Endothelial cell of umbilical vein (primary cell): ENCODE measurements at regions not wholly inside any gene's neighbourhood (a gene's known extent, or its start where the extent isn't known, plus 50 kb on each side); places are given as distances from the start of the nearest gene placed in this dataset.

Source experiments
- BruUV-seq: library from RNA; stranded (reverse); fragments of 400-500 nt; replicated peaks from 2 replicates; lab custom pipeline; 2021; lab: Mats Ljungman, UMichigan
- CTCF ChIA-PET: fragments of 300-600, 350-600 bp; sonication (Branson Sonifier 250); formaldehyde crosslinking; loops from one replicate; lab custom pipeline; 2021; ENCODE audit warnings: antibody characterized with exemption, inconsistent platforms; lab: Charles Lee
- POLR2A ChIA-PET: fragments of 300-600, 350-600 bp; sonication (Branson Sonifier 250); formaldehyde crosslinking; loops from one replicate; lab custom pipeline; 2021; ENCODE audit warnings: antibody characterized with exemption, inconsistent platforms; lab: Charles Lee
- DNase-seq: peaks from one replicate; pipeline ENCODE4 v3.0.0-alpha.2; 2011; ENCODE audit warnings: low read depth, low spot score
- FAIRE-seq: peaks from 2 replicates; lab custom pipeline; 2011; peaks lifted over from hg19 to GRCh38; lab: Jason Lieb, UNC
- H2AFZ ChIP-seq: 2 replicates; pipeline ENCODE4 v1.6.0; 2012; ENCODE audit warnings: low read depth, low read length, control low read depth, inconsistent platforms
- H3K27ac ChIP-seq: 2 replicates; pipeline ENCODE4 v1.5.1; 2011; ENCODE audit warnings: low read depth, mild to moderate bottlenecking, control low read depth, low read length, moderate library complexity; ENCODE audit not compliant: insufficient read depth
- H3K27me3 ChIP-seq, 2 experiments: 2 replicates each; pipeline versions ENCODE4 v1.6.0 to v1.6.1; 2011; ENCODE audit warnings: low read length in 2 of 2, mixed read lengths in 1 of 2; ENCODE audit not compliant: control insufficient read depth in 2 of 2, insufficient read depth in 2 of 2
- H3K36me3 ChIP-seq, 2 experiments: 2 replicates in 1 of 2; 3 replicates in 1 of 2; pipeline ENCODE4 v1.5.1; 2011; ENCODE audit warnings: low read length in 2 of 2, mild to moderate bottlenecking in 1 of 2, moderate library complexity in 1 of 2; ENCODE audit not compliant: control insufficient read depth in 2 of 2, insufficient read depth in 2 of 2; ENCODE audit errors: extremely low read depth in 1 of 2
- H3K4me1 ChIP-seq: 3 replicates; pipeline ENCODE4 v1.5.1; 2011; ENCODE audit warnings: mild to moderate bottlenecking, low read length; ENCODE audit not compliant: control insufficient read depth, insufficient read depth; ENCODE audit errors: extremely low read depth
- H3K4me2 ChIP-seq: 2 replicates; pipeline ENCODE4 v1.6.1; 2011; ENCODE audit warnings: low read length, control low read depth, mixed read lengths; ENCODE audit not compliant: insufficient read depth
- H3K4me3 ChIP-seq, 3 experiments: fragments of 200-600 bp in 1 of 3; sonication (generic), shearing (Covaris generic) in 1 of 3; replicated peaks in 1 of 3; 2 replicates each; pipeline ENCODE4 v1.5.1; 2011 to 2016; ENCODE audit warnings: control low read depth in 3 of 3, low read length in 3 of 3, mild to moderate bottlenecking in 2 of 3, inconsistent platforms in 1 of 3, low read depth in 1 of 3, moderate library complexity in 1 of 3; ENCODE audit not compliant: insufficient read depth in 1 of 3
- H3K79me2 ChIP-seq: 2 replicates; pipeline ENCODE4 v1.6.0; 2012; ENCODE audit warnings: low read length, inconsistent platforms; ENCODE audit not compliant: control insufficient read depth, insufficient read depth
- H3K9ac ChIP-seq: replicated peaks from 2 replicates; pipeline ENCODE3; 2011; ENCODE audit warnings: low read length, control low read depth; ENCODE audit not compliant: insufficient read depth; ENCODE audit errors: extremely low read depth
- H3K9me1 ChIP-seq: replicated peaks from 3 replicates; pipeline ENCODE4 v1.6.0; 2011; ENCODE audit warnings: mild to moderate bottlenecking, low read length; ENCODE audit not compliant: control insufficient read depth, insufficient read depth; ENCODE audit errors: extremely low read depth
- H3K9me3 ChIP-seq: replicated peaks from 2 replicates; pipeline ENCODE4 v1.5.1; 2012; ENCODE audit warnings: low read length, inconsistent platforms; ENCODE audit not compliant: control insufficient read depth, insufficient read depth
- H4K20me1 ChIP-seq: replicated peaks from 2 replicates; pipeline ENCODE3; 2011; ENCODE audit warnings: mild to moderate bottlenecking, low read length; ENCODE audit not compliant: control insufficient read depth, insufficient read depth; ENCODE audit errors: extremely low read depth
- CTCF ChIP-seq, 2 donors: IDR thresholded peaks; 1 replicate in 1 of 2; 2 replicates in 1 of 2; pipeline ENCODE4 v1.5.1; 2011; ENCODE audit warnings: low read length in 2 of 2, mild to moderate bottlenecking in 2 of 2, moderate library complexity in 2 of 2, control low read depth in 1 of 2, inconsistent platforms in 1 of 2, low read depth in 1 of 2; ENCODE audit not compliant: insufficient read depth in 1 of 2; ENCODE audit errors: extremely low read depth in 1 of 2
- EZH2 ChIP-seq: IDR thresholded peaks from 2 replicates; pipeline ENCODE4 v1.6.1; 2012; ENCODE audit warnings: borderline replicate concordance, low read depth, mild to moderate bottlenecking, moderate library complexity, low read length, inconsistent platforms; ENCODE audit not compliant: severe bottlenecking
- FOS ChIP-seq: IDR thresholded peaks from 2 replicates; pipeline ENCODE4 v1.6.1; 2011; ENCODE audit warnings: mild to moderate bottlenecking, low read length, moderate library complexity, borderline replicate concordance; ENCODE audit not compliant: insufficient read depth
- GATA2 ChIP-seq: IDR thresholded peaks from 2 replicates; pipeline ENCODE4 v1.7.0; 2011; ENCODE audit warnings: low read depth, mild to moderate bottlenecking, moderate library complexity, mixed read lengths, low read length; ENCODE audit not compliant: insufficient read length, insufficient read depth
- JUN ChIP-seq: IDR thresholded peaks from 2 replicates; pipeline ENCODE4 v1.6.1; 2011; ENCODE audit warnings: borderline replicate concordance, low read depth; ENCODE audit not compliant: insufficient read length, insufficient read depth
- MAX ChIP-seq: IDR thresholded peaks from 2 replicates; pipeline ENCODE4 v1.6.1; 2011; ENCODE audit not compliant: insufficient read depth, insufficient read length
- MYC ChIP-seq: IDR thresholded peaks from one replicate; pipeline ENCODE4 v1.6.1; 2011; ENCODE audit warnings: mild to moderate bottlenecking, low read depth, low read length
- POLR2A ChIP-seq: IDR thresholded peaks from 2 replicates; pipeline ENCODE4 v1.6.1; 2012; ENCODE audit warnings: low read depth, mild to moderate bottlenecking, control low read depth, low read length
- POLR2AphosphoS5 ChIP-seq: IDR thresholded peaks from 2 replicates; pipeline ENCODE4 v1.6.1; 2012; ENCODE audit warnings: low read depth, mild to moderate bottlenecking, control low read depth, low read length, moderate library complexity; ENCODE audit not compliant: insufficient read depth
- dilution Hi-C: fragments of 300-500 bp; cut with MboI; formaldehyde crosslinking; loops from one replicate; pipeline ENCODE4 v1.15.0; 2019; ENCODE audit warnings: low sequenced_read_pairs; ENCODE audit not compliant: extremely low pct_ligation_motif_present
- intact Hi-C: fragments of 100-400 bp; cut with micrococcal nuclease; formaldehyde crosslinking; loops from one replicate; pipeline ENCODE4 v1.10.0; 2022

- Histone ChIP-seq H2AFZ (no peak overlapping the region), H3K4me3 (no peak overlapping the region), H4K20me1 (no peaks in the 10 kb centered on the region), H3K9me3 (no peaks in the 10 kb centered on the region), H3K9ac (no peak overlapping the region), H3K4me1 (no peaks in the 10 kb centered on the region), H3K4me2 (no peak overlapping the region), H3K27me3 (no peaks in the 10 kb centered on the region), H3K9me1 (no peaks in the 10 kb centered on the region), H3K27ac (no peak overlapping the region), H3K36me3 (no peaks in the 10 kb centered on the region), H3K79me2 (no peaks in the 10 kb centered on the region)
- no peak for DNase-seq
- FAIRE-seq = no peak
- CTCF ChIA-PET = no interaction called here
- intact Hi-C loops = no loop called here
- no TSS peak for BruUV-seq
- POLR2A ChIA-PET = no interaction called here
- dilution Hi-C loops = no loop called here
- TF ChIP-seq MAX = no peak
- no peak for TF ChIP-seq GATA2
- TF ChIP-seq JUN = no peak
- no peak for TF ChIP-seq POLR2A
- no peak for TF ChIP-seq FOS
- no peak for TF ChIP-seq EZH2
- TF ChIP-seq POLR2AphosphoS5 = no peak
- no peak for TF ChIP-seq MYC
- TF ChIP-seq CTCF (IDR thresholded peaks at IDR 0.05; ENCODE audit: extremely low read depth in 1 of 2, insufficient read depth in 1 of 2, low read depth in 1 of 2, low read length in 2 of 2) = no peak
Measured at GRCh38 chr11:104339380-104339831, 175.5 kb upstream of the PDGFD start.
